WTC11 (cell line): ENCODE measurements at regions not wholly inside any gene's neighbourhood (a gene's known extent, or its start where the extent isn't known, plus 50 kb on each side); places are given as distances from the start of the nearest gene placed in this dataset.

ENCODE experiments used
- ATAC-seq: fragments of 200-7000 bp; cut with Tn5 transposase; 2 replicates; pipeline ENCODE4 v1.10.0; 2021; ENCODE audit warnings: mild to moderate bottlenecking, moderate library complexity
- CTCF ChIA-PET: fragments of 300-600 bp; sonication (Branson Sonifier 250); formaldehyde crosslinking; loops from one replicate; lab custom pipeline; 2021; ENCODE audit warnings: antibody characterized with exemption; lab: Charles Lee
- POLR2A ChIA-PET: fragments of 350-600 bp; sonication (Branson Sonifier 250); formaldehyde crosslinking; loops from one replicate; lab custom pipeline; 2021; ENCODE audit warnings: antibody characterized with exemption; lab: Charles Lee
- DNase-seq: peaks from one replicate; pipeline ENCODE4 v3.0.0; 2021; ENCODE audit warnings: low spot score
- H3K27ac Mint-ChIP-seq: 2 replicates; pipeline ENCODE4 v1.8.0; 2021; ENCODE audit warnings: mixed read lengths
- H3K27me3 Mint-ChIP-seq: 2 replicates; pipeline ENCODE4 v1.8.0; 2021; ENCODE audit warnings: low read depth, mild to moderate bottlenecking, moderate library complexity, mixed read lengths
- H3K36me3 Mint-ChIP-seq: 2 replicates; pipeline ENCODE4 v1.8.0; 2021; ENCODE audit warnings: mixed read lengths
- H3K4me1 Mint-ChIP-seq: 2 replicates; pipeline ENCODE4 v1.8.0; 2022; ENCODE audit warnings: mixed read lengths
- H3K4me3 Mint-ChIP-seq: 2 replicates; pipeline ENCODE4 v1.8.0; 2021; ENCODE audit warnings: mild to moderate bottlenecking, moderate library complexity, mixed read lengths
- H3K9me3 Mint-ChIP-seq: 2 replicates; pipeline ENCODE4 v1.8.0; 2021; ENCODE audit warnings: mixed read lengths
- AFF4 ChIP-seq: sonication (generic); formaldehyde crosslinking; IDR thresholded peaks from 2 replicates; pipeline ENCODE4 v1.8.1; 2023; ENCODE audit warnings: mild to moderate bottlenecking, missing genetic modification reagents, borderline replicate concordance
- CREM ChIP-seq: sonication (generic); formaldehyde crosslinking; IDR thresholded peaks from 2 replicates; pipeline ENCODE4 v1.8.1; 2022; ENCODE audit warnings: mild to moderate bottlenecking, missing genetic modification reagents, moderate library complexity
- EMX1 ChIP-seq: fragments of 250-450 bp; sonication (Bioruptor Pico); IDR thresholded peaks from 2 replicates; pipeline ENCODE4 v1.8.0; 2021; ENCODE audit warnings: mild to moderate bottlenecking
- ETV6 ChIP-seq: sonication (generic); formaldehyde crosslinking; IDR thresholded peaks from 2 replicates; pipeline ENCODE4 v1.8.1; 2022; ENCODE audit warnings: mild to moderate bottlenecking, missing genetic modification reagents
- NR2C2 ChIP-seq: sonication (generic); formaldehyde crosslinking; IDR thresholded peaks from 2 replicates; pipeline ENCODE4 v1.8.0; 2022; ENCODE audit warnings: mild to moderate bottlenecking, missing genetic modification reagents
- PRDM15 ChIP-seq: sonication (generic); formaldehyde crosslinking; IDR thresholded peaks from 2 replicates; pipeline ENCODE4 v1.8.0; 2022; ENCODE audit warnings: missing genetic modification reagents
- SOX15 ChIP-seq: fragments of 250-450 bp; sonication (Bioruptor Pico); IDR thresholded peaks from 2 replicates; pipeline ENCODE4 v1.9.0; 2021; ENCODE audit warnings: mild to moderate bottlenecking
- ZBTB21 ChIP-seq: sonication (generic); formaldehyde crosslinking; IDR thresholded peaks from 2 replicates; pipeline ENCODE4 v1.8.1; 2023; ENCODE audit warnings: mild to moderate bottlenecking, missing genetic modification reagents, borderline replicate concordance
- ZNF263 ChIP-seq: sonication (generic); formaldehyde crosslinking; IDR thresholded peaks from 2 replicates; pipeline ENCODE4 v1.8.1; 2022; ENCODE audit warnings: low read depth, mild to moderate bottlenecking, moderate library complexity, missing genetic modification reagents
- ZNF423 ChIP-seq: fragments of 250-450 bp; sonication (Bioruptor Pico); IDR thresholded peaks from 2 replicates; pipeline ENCODE4 v2.1.2; 2022; ENCODE audit warnings: mild to moderate bottlenecking, moderate library complexity
- ZNF671 ChIP-seq: fragments of 250-450 bp; sonication (Bioruptor Pico); IDR thresholded peaks from 2 replicates; pipeline ENCODE4 v1.8.0; 2021; ENCODE audit warnings: mild to moderate bottlenecking
- TF ChIP-seq, protein P1 (sequence below): sonication (generic); formaldehyde crosslinking; IDR thresholded peaks from 2 replicates; pipeline ENCODE4 v1.8.1; 2022; ENCODE audit warnings: mild to moderate bottlenecking, moderate library complexity, missing genetic modification reagents
- TF ChIP-seq, protein P2 (sequence below): sonication (generic); formaldehyde crosslinking; conservative IDR thresholded peaks from 2 replicates; pipeline ENCODE4 v1.8.1; 2023; ENCODE audit warnings: mild to moderate bottlenecking, low read depth, missing genetic modification reagents, moderate library complexity
- TF ChIP-seq, protein P3 (sequence below): sonication (generic); formaldehyde crosslinking; IDR thresholded peaks from 2 replicates; pipeline ENCODE4 v1.8.1; 2023; ENCODE audit warnings: mild to moderate bottlenecking, moderate library complexity, missing genetic modification reagents

GRCh38 chr7:85734823-85735222 is 548.0 kb upstream of the SEMA3D start (continued):
- no peak for TF ChIP-seq EMX1 (CRISPR knock-in tag)
- no peak for TF ChIP-seq AFF4 (CRISPR knock-in tag)

DNA sequence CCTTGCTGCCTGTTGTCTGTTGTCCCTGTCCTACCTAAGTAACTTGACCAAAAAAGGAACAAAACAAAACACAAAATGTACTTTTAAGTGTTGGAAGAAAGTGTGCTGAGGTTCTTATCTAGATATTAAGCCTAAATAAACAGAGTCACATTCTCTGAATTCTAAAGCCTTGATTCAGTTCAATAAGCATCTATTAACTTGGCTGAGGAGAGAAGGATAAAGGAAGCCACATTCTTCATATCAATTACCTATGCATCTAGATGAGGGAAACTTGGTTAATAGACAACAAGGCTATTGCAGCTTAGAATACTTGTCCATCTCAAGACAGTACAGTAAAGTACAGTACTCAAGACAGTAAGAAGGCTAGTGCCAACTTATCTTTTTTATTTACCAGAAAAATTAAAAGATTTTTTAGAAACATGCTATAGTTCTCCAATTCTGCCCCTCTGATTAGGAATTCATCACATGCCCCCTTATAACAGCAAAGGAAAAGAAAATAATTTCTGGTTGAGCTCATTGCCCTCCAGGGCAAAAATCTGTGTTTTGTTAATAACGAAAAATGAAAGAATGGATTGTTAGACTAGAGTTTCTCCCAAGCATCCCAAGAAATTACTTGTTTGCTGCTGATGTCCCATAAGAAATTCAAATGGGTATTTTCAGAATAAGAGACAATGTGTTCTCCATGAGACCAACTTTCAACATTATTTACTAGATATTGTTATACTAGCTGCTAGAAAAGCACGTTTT is 546.5 kb upstream of the SEMA3D start:
- TF ChIP-seq ZBTB21 (CRISPR knock-in tag), result no peak
- TF ChIP-seq NR2C2 (CRISPR knock-in tag), result no peak
- TF ChIP-seq ZNF263 (CRISPR knock-in tag), result no peak
- TF ChIP-seq ETV6 (CRISPR knock-in tag), result no peak
- no peak for TF ChIP-seq ZNF423
- no peak for TF ChIP-seq ZNF671
- TF ChIP-seq SOX15 (CRISPR knock-in tag), result no peak
- TF ChIP-seq, protein P1, sequence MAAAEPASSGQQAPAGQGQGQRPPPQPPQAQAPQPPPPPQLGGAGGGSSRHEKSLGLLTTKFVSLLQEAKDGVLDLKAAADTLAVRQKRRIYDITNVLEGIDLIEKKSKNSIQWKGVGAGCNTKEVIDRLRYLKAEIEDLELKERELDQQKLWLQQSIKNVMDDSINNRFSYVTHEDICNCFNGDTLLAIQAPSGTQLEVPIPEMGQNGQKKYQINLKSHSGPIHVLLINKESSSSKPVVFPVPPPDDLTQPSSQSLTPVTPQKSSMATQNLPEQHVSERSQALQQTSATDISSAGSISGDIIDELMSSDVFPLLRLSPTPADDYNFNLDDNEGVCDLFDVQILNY (CRISPR knock-in tag), result no peak
- no peak for TF ChIP-seq CREM (CRISPR knock-in tag)
- TF ChIP-seq, protein P2, sequence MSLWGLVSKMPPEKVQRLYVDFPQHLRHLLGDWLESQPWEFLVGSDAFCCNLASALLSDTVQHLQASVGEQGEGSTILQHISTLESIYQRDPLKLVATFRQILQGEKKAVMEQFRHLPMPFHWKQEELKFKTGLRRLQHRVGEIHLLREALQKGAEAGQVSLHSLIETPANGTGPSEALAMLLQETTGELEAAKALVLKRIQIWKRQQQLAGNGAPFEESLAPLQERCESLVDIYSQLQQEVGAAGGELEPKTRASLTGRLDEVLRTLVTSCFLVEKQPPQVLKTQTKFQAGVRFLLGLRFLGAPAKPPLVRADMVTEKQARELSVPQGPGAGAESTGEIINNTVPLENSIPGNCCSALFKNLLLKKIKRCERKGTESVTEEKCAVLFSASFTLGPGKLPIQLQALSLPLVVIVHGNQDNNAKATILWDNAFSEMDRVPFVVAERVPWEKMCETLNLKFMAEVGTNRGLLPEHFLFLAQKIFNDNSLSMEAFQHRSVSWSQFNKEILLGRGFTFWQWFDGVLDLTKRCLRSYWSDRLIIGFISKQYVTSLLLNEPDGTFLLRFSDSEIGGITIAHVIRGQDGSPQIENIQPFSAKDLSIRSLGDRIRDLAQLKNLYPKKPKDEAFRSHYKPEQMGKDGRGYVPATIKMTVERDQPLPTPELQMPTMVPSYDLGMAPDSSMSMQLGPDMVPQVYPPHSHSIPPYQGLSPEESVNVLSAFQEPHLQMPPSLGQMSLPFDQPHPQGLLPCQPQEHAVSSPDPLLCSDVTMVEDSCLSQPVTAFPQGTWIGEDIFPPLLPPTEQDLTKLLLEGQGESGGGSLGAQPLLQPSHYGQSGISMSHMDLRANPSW (CRISPR knock-in tag), result no peak
- no peak for TF ChIP-seq PRDM15 (CRISPR knock-in tag)
- TF ChIP-seq, protein P3, sequence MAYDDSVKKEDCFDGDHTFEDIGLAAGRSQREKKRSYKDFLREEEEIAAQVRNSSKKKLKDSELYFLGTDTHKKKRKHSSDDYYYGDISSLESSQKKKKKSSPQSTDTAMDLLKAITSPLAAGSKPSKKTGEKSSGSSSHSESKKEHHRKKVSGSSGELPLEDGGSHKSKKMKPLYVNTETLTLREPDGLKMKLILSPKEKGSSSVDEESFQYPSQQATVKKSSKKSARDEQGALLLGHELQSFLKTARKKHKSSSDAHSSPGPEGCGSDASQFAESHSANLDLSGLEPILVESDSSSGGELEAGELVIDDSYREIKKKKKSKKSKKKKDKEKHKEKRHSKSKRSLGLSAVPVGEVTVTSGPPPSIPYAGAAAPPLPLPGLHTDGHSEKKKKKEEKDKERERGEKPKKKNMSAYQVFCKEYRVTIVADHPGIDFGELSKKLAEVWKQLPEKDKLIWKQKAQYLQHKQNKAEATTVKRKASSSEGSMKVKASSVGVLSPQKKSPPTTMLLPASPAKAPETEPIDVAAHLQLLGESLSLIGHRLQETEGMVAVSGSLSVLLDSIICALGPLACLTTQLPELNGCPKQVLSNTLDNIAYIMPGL (CRISPR knock-in tag), result no peak
- TF ChIP-seq, all 79 proteins: peak for 0
- no peak overlapping the region for H3K27ac Mint-ChIP-seq
- peaks cover 23% of the 10 kb centered on the region for H3K36me3 Mint-ChIP-seq
- H3K9me3 Mint-ChIP-seq, result peaks cover 53% of the 10 kb centered on the region
- POLR2A ChIA-PET, result no interaction called here
- DNase-seq (no peak), ATAC-seq (no peak)
- H3K4me3 Mint-ChIP-seq, result no peak overlapping the region
- peaks cover 3% of the 10 kb centered on the region for H3K27me3 Mint-ChIP-seq
- CTCF ChIA-PET, result no interaction called here
- 0 out of 2 replicates have a peak, but pooled peaks cover 3% of the 10 kb centered on the region for H3K4me1 Mint-ChIP-seq
